Panc1 (cell line): ENCODE measurements at regions not wholly inside any gene's neighbourhood (a gene's known extent, or its start where the extent isn't known, plus 50 kb on each side); places are given as distances from the start of the nearest gene placed in this dataset.

Source experiments
- ATAC-seq: fragments of 200-7000 bp; cut with Tn5 transposase; 2 replicates; pipeline ENCODE4 v1.9.1; 2020; ENCODE audit warnings: mild to moderate bottlenecking, moderate library complexity
- BruUV-seq: library from RNA; stranded (reverse); fragments of 400-500 nt; replicated peaks from 2 replicates; lab custom pipeline; 2021; lab: Mats Ljungman, UMichigan
- CTCF ChIA-PET: fragments of 300-600 bp; sonication (Branson Sonifier 250); formaldehyde crosslinking; loops from one replicate; lab custom pipeline; 2022; ENCODE audit warnings: antibody characterized with exemption; lab: Charles Lee
- POLR2A ChIA-PET: fragments of 300-600 bp; sonication (Branson Sonifier 250); formaldehyde crosslinking; loops from one replicate; lab custom pipeline; 2022; ENCODE audit warnings: antibody characterized with exemption; lab: Charles Lee
- DNase-seq: peaks from one replicate; pipeline ENCODE4 v3.0.0-alpha.2; 2010; ENCODE audit warnings: low read depth, low spot score
- H3K27ac ChIP-seq: 2 replicates; pipeline ENCODE4 v1.5.1; 2011; ENCODE audit warnings: mild to moderate bottlenecking, low read length, inconsistent platforms
- H3K27me3 ChIP-seq: fragments of 200-500 bp; sonication (Bioruptor generic); 2 replicates; pipeline ENCODE4 v1.6.0; 2014; ENCODE audit warnings: low read length, inconsistent platforms; ENCODE audit not compliant: control insufficient read depth, insufficient read depth
- H3K36me3 ChIP-seq: fragments of 200-500 bp; sonication (Bioruptor generic); 2 replicates; pipeline ENCODE4 v1.5.1; 2014; ENCODE audit warnings: inconsistent platforms, mild to moderate bottlenecking, low read length, moderate library complexity; ENCODE audit not compliant: control insufficient read depth, insufficient read depth
- H3K4me1 ChIP-seq: 2 replicates; pipeline ENCODE4 v1.5.1; 2011; ENCODE audit warnings: inconsistent platforms, mild to moderate bottlenecking, low read length, moderate library complexity; ENCODE audit not compliant: control insufficient read depth, insufficient read depth
- H3K4me3 ChIP-seq, 2 experiments: 2 replicates each; pipeline ENCODE4 v1.5.1; 2011 to 2012; ENCODE audit warnings: low read depth in 2 of 2, low read length in 2 of 2, mild to moderate bottlenecking in 2 of 2, inconsistent platforms in 1 of 2, moderate library complexity in 1 of 2
- H3K9me3 ChIP-seq: fragments of 200-500 bp; sonication (Bioruptor generic); 2 replicates; pipeline ENCODE4 v1.5.1; 2014; ENCODE audit warnings: low read depth, mild to moderate bottlenecking, inconsistent platforms, low read length, moderate library complexity; ENCODE audit not compliant: control insufficient read depth, insufficient read depth
- POLR2AphosphoS5 ChIP-seq: IDR thresholded peaks from 2 replicates; pipeline ENCODE4 v1.6.1; 2012; ENCODE audit warnings: mild to moderate bottlenecking, low read depth, low read length, moderate library complexity
- SIN3A ChIP-seq: IDR thresholded peaks from 2 replicates; pipeline ENCODE4 v1.6.1; 2012; ENCODE audit warnings: low read depth, mild to moderate bottlenecking, low read length, moderate library complexity, borderline replicate concordance; ENCODE audit not compliant: insufficient read depth
- TCF7L2 ChIP-seq: IDR thresholded peaks from 2 replicates; pipeline ENCODE4 v1.6.1; 2011; ENCODE audit warnings: mild to moderate bottlenecking, low read depth, low read length, inconsistent platforms
- in situ Hi-C: cut with HindIII; loops from 2 replicates; pipeline ENCODE4 v1.10.0; 2016; ENCODE audit warnings: low sequenced_read_pairs, low pct_unique_long_range_greater_than_20kb
- intact Hi-C: fragments of 100-400 bp; cut with micrococcal nuclease; formaldehyde crosslinking; loops from one replicate; pipeline ENCODE4 v1.10.0; 2022; ENCODE audit not compliant: unreplicated experiment
- TF ChIP-seq, protein P1 (sequence below): fragments of 450-650 bp; IDR thresholded peaks from 2 replicates; pipeline ENCODE4 v1.5.1; 2017; ENCODE audit warnings: mild to moderate bottlenecking
- TF ChIP-seq, protein P2 (sequence below), 2 experiments: IDR thresholded peaks; 2 replicates each; pipeline ENCODE4 v1.6.1; 2011 to 2012; ENCODE audit warnings: low read depth in 2 of 2, control low read depth in 1 of 2, low read length in 1 of 2, mild to moderate bottlenecking in 1 of 2, moderate library complexity in 1 of 2; ENCODE audit not compliant: insufficient read depth in 1 of 2

DNA sequence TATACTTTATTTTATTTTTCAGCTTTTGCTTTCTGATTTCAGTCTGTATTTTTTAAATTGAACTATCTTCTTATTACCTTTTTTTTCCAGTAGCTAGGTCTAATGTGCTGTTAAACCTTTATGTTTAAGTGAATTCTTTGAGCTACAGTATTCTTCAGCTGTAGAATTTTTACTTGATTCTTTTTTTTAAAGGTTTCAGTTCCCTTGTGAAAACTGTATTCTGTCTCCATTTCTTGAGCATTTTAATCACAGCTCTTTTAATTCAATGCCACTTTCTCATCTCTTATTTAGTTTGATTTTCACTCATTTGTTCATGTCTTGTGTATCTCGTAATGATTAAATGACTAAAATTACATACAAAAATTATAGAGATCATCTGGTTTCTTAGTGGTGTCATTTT lies 233.8 kb downstream of the MTRR start:
- TF ChIP-seq, protein P1, sequence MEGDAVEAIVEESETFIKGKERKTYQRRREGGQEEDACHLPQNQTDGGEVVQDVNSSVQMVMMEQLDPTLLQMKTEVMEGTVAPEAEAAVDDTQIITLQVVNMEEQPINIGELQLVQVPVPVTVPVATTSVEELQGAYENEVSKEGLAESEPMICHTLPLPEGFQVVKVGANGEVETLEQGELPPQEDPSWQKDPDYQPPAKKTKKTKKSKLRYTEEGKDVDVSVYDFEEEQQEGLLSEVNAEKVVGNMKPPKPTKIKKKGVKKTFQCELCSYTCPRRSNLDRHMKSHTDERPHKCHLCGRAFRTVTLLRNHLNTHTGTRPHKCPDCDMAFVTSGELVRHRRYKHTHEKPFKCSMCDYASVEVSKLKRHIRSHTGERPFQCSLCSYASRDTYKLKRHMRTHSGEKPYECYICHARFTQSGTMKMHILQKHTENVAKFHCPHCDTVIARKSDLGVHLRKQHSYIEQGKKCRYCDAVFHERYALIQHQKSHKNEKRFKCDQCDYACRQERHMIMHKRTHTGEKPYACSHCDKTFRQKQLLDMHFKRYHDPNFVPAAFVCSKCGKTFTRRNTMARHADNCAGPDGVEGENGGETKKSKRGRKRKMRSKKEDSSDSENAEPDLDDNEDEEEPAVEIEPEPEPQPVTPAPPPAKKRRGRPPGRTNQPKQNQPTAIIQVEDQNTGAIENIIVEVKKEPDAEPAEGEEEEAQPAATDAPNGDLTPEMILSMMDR = no peak
- TF ChIP-seq TCF7L2 = no peak
- no peak for TF ChIP-seq POLR2AphosphoS5
- TF ChIP-seq, protein P2, sequence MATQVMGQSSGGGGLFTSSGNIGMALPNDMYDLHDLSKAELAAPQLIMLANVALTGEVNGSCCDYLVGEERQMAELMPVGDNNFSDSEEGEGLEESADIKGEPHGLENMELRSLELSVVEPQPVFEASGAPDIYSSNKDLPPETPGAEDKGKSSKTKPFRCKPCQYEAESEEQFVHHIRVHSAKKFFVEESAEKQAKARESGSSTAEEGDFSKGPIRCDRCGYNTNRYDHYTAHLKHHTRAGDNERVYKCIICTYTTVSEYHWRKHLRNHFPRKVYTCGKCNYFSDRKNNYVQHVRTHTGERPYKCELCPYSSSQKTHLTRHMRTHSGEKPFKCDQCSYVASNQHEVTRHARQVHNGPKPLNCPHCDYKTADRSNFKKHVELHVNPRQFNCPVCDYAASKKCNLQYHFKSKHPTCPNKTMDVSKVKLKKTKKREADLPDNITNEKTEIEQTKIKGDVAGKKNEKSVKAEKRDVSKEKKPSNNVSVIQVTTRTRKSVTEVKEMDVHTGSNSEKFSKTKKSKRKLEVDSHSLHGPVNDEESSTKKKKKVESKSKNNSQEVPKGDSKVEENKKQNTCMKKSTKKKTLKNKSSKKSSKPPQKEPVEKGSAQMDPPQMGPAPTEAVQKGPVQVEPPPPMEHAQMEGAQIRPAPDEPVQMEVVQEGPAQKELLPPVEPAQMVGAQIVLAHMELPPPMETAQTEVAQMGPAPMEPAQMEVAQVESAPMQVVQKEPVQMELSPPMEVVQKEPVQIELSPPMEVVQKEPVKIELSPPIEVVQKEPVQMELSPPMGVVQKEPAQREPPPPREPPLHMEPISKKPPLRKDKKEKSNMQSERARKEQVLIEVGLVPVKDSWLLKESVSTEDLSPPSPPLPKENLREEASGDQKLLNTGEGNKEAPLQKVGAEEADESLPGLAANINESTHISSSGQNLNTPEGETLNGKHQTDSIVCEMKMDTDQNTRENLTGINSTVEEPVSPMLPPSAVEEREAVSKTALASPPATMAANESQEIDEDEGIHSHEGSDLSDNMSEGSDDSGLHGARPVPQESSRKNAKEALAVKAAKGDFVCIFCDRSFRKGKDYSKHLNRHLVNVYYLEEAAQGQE (IDR thresholded peaks at IDR 0.05; ENCODE audit: insufficient read depth in 1 of 2, low read depth in 2 of 2, low read length in 1 of 2) = no peak
- no peak for TF ChIP-seq SIN3A
- Histone ChIP-seq H3K27ac (no peak overlapping the region), H3K4me3 (no peak overlapping the region), H3K36me3 (no peaks in the 10 kb centered on the region), H3K9me3 (peaks cover 3% of the 10 kb centered on the region; the same call in 1 of the 2 replicates), H3K4me1 (no peaks in the 10 kb centered on the region), H3K27me3 (no peaks in the 10 kb centered on the region)
- ATAC-seq = no peak
- ChIA-PET CTCF (no interaction called here), POLR2A (no interaction called here)
- in situ Hi-C loops = no loop called here
- intact Hi-C loops = no loop called here
- no peak for DNase-seq
- no TSS peak for BruUV-seq

DNA sequence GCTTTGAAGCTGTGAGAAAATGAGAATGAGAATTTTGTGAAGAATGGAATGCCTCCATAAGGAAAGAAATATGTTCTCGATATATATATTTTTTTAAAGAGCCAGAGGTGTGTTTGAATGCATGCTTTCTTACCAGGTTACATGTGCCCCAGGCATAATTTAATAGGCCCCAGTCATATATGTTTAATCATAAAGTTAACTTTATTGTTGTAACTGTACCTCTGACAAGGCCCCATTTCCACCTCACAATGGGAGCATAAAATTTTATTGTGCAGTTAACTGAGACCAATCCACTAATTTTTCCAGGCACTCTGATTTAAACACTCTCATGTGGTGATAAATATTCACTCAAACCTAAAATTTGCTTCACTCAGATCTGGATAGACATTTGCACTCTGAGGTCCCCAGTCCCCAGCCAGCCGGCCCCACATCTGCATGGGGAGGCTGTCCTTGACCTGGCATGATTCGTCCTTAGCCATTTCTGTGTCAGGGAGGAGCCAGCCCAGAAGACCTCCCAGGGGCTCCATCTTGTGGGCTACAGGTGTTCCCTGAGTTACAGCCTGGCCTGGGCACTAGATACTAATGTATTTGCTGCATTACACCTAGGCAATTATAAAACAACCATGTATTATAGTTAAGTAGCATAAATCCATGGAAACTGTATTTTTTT lies 245.8 kb downstream of the MTRR start:
- no peaks in the 10 kb centered on the region for H3K4me1 ChIP-seq
- ChIA-PET POLR2A (no interaction called here), CTCF (no interaction called here)
- no peaks in the 10 kb centered on the region for H3K36me3 ChIP-seq
- intact Hi-C loops = no loop called here
- no peaks in the 10 kb centered on the region for H3K27me3 ChIP-seq
- ATAC-seq = no peak
- H3K4me3 ChIP-seq = no peak overlapping the region
- TF ChIP-seq, protein P2 (IDR thresholded peaks at IDR 0.05; ENCODE audit: insufficient read depth in 1 of 2, low read depth in 2 of 2, low read length in 1 of 2) = no peak
- no peak for TF ChIP-seq POLR2AphosphoS5
- no peak for TF ChIP-seq SIN3A
- TF ChIP-seq, protein P1 = no peak
- no peak for TF ChIP-seq TCF7L2
- H3K9me3 ChIP-seq = no peaks in the 10 kb centered on the region; the same call in 1 of the 2 replicates
- DNase-seq = no peak
- no TSS peak for BruUV-seq
- in situ Hi-C loops = no loop called here
- H3K27ac ChIP-seq = no peak overlapping the region
